GM18505 (cell line): ENCODE measurements at regions not wholly inside any gene's neighbourhood (a gene's known extent, or its start where the extent isn't known, plus 50 kb on each side); places are given as distances from the start of the nearest gene placed in this dataset.
A peak's percentile ranks its signal among the peaks of the same experiment; 100 is the strongest.
"Not testable (repeated sequence)": the region's sequence is repeated elsewhere in the genome, so short reads cannot be mapped to it uniquely, and the experiment has no call there.

Experiments
- ATAC-seq: cut with Tn5 transposase; IDR thresholded peaks from one replicate; pipeline ENCODE4 v1.9.1; 2021; ENCODE audit not compliant: unreplicated experiment
- POLR2A ChIP-seq: IDR thresholded peaks from 4 replicates; pipeline ENCODE4 v1.6.1; 2011; ENCODE audit warnings: borderline replicate concordance; ENCODE audit not compliant: insufficient read depth, insufficient read length; ENCODE audit errors: extremely low read depth

GRCh38 chr15:39399600-39399999, 181.3 kb upstream of the THBS1 start:
- ATAC-seq, result no peak
- no peak for TF ChIP-seq POLR2A

- ATAC-seq, result no peak
- TF ChIP-seq POLR2A, result no peak
Measured at GRCh38 chr15:39400002-39400401, 180.9 kb upstream of the THBS1 start.

DNA sequence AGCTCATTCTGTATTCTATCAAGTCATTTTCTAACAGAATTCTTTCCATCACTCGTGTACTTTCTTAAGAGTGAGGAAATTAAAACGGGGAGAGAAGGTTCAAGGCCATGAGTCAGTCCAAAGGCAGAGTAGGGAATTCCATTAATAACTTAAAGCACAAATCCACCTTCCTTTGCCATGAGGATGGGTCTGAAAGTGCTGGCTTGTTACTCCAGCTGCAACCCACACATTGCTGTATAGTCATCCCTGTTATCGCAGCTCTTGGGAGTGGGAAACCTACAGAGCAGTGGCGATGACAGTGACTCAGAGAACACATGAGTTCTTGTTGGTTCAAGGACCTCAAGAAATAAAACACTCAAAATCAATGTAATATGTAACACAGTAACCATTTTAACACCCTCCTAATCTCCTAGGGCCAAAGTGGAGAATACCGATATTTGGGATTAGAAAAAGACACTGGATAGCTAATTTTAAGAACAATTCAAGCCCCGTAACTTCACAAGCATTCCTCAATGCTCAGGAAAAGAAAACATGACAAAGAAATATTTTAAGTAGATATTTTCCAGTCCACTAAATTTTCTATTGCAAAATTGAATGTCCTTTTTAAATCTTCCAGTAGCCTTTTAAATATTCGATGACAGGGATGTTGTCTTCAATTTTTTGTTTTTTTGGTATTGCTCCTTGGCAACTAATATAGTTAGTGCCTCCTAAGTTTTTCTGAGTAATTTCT, 179.9 kb upstream of the THBS1 start:
- no peak for ATAC-seq
- no peak for TF ChIP-seq POLR2A

DNA sequence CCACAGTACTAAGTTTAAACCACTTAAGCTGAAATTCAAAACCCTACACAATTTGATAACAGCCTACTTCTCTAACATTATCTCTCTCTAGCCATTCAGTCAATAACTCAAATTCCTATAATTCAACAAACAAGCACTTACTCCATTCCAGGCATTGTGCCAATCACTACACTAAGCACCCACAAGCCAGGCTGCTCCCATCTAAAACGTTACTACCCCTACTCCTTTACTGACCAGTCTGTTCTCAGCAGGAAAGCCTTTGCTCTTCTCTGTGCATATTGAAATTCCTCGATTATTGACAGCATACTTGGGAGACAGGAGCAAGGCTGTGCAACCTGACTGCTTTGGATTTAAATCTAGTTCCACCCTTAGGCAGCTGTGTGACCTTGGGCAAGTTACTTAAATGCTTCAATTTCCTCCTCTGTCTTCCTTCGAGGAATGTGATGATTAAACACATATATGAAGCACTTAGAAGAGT, 177.2 kb upstream of the THBS1 start:
- no peak for TF ChIP-seq POLR2A
- no peak for ATAC-seq

DNA sequence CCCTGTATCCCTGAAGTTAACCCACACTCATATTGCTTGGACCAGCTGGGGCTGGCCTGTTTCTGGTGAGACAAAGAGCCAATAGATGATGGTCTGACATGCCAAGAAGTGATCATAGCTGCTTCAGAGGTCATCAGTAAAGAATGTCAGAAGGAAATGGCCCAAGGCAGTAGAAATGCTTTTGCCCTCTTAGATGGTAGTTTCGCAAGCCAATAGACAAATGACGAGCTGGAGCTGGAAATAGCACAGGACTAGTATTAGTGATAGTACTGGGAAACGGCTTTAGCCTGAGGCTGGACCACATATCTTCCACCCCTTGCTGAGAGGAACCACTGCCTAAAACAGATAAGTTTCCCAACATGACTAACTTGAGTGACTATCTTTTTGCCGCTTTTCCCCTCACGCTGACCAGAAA, 176.1 kb upstream of the THBS1 start:
- no peak for TF ChIP-seq POLR2A
- no peak for ATAC-seq

DNA sequence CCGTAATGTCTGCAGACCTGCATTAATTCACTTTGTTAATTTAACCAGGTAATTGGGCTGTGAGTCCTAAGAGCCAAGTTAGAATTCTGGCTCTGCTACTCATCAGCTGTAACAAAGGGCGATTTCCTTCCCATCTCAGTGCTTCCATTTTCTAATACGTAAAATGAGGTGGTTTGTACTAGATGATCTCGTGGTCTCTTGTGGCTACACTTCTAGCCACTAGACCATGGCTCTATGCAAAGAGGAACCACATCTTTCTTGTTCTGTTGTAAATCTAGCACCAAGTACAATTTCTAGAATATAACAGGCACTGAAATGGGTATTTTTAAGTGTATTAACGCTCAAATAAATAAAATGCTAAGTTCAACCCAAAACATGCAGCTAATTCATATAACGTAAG, 174.4 kb upstream of the THBS1 start:
- TF ChIP-seq POLR2A, result no peak
- ATAC-seq, result peak; percentile 69

DNA sequence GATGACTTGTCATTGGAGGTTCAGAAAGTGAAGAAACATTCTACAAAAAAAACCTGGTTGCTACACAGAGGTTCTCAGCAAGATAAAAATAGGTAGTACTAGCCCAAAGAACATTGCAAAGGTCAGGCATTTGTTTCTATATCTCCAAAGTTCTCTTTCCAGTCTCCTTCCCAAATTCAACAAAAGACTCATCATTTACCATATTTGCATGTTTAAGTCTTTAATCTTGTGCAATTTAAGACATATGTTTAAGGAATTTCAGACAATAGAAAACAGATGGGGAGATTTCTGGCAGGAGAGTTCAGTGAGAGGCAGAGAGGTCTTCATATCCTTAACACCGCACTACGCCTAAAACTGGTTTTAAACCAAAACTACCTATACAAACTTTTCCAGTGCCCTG, 173.8 kb upstream of the THBS1 start:
- ATAC-seq, result no peak
- TF ChIP-seq POLR2A, result no peak

DNA sequence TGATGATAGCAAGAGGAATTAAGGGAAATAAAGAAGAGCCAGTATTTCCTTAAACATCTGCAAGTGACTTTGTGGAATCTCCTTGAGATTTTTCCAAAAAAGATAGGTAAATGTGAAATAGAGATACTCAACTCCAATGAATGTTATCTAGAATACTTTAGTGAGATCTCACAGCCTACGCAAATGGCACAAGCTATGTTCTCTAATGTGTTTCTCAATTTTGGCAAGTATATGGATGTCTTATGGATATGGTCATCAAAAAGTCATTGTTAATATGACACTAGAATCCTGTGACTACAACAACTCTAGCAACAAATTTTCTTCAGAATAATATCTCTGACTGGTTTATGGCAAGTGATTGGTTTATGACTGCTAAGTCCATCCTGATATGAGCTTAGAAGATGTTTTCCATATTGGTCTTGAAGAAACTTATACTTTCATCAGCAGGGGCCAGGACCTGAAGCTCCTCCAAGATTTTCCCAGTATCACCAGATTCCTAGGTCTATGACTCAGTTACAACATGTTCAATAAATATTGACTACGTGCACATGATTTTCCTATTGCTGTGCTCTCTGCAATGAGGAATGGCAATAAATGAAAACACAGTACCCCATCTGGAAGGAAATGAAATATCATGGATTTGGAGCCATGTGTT, 170.9 kb upstream of the THBS1 start:
- no peak for ATAC-seq
- no peak for TF ChIP-seq POLR2A

DNA sequence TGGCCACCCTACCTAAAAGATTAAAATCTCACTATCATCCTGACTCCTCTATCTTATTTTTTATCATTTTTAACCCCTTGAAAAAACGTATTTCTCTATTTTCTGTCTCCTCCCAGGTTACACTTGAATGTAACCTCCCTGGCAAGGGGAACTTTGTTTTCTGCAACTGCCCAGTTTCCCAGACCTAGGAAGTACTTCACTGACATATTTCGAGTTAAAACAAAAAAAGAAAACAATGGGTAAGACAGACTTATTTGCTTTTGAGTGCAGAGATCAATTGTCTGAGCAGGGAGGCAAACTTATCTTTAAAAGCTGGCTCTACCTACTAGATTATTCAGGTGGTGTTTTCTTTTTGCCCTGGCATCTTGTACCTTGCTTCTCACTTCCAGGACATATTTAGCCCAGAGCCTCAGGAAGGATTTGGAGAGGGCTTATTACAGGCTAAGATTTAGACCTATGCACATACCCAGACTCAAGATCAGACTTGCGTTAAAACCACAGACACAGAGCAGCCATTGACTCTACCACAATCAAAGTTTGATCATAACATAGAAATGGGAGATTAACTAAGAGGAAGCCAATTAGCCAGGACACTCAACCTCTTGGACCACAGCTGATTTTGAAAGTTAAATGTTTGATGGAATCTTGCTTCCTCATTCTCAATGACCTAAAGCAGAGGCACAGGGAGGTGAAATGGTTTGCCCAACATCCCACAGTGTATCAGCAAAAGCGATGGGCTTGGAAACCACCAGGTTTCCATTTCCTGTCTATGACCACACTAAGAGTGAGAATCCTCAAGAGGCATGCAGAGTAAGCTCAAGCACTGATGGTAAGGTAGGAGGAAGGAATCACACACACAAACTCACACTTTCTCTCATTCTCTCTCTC, 169.5 kb upstream of the THBS1 start:
- ATAC-seq, result peak; percentile 93
- TF ChIP-seq POLR2A, result no peak

DNA sequence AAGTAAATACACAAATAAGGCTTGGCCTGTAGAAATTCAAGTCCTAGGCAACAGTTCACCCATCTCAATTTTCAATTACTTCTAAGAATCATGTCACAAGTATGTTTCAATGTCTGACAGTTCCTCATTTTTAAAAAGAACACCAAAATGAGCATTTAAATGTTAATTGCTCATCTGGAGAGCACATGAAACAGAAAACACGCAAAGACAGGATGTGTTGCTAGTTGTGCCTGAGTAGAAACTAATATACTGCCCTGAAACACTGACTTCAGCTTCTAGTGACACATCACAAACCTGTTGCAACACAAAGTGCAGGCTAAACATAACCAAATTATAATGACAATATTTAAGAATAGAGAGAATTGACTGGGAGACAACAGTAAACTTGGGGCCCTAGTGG, 167.3 kb upstream of the THBS1 start:
- ATAC-seq, result peak; percentile 51
- no peak for TF ChIP-seq POLR2A

DNA sequence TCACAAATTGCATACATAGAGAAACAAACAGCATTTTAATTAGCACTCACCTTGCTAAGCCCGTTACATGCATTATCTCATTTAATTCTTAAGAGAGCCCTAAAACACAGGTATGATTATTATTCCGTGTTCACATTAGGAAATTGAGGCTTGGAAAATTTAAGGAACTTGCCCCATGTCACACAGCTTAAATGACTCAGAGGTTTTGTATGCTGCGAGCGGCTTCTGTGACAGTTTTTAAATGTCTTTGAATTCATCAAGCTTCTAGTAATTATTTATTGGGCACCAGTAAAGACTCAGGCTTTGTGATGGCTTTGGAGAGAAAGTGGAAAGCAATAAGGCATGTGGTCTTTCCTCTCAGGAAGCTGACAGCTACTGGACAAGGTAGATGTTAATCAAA, 166.7 kb upstream of the THBS1 start:
- no peak for ATAC-seq
- TF ChIP-seq POLR2A, result no peak

- TF ChIP-seq POLR2A, result no peak
- no peak for ATAC-seq
Measured at GRCh38 chr15:39415634-39416033, 165.2 kb upstream of the THBS1 start.

GRCh38 chr15:39416258-39416657, 164.6 kb upstream of the THBS1 start:
- TF ChIP-seq POLR2A, result no peak
- ATAC-seq, result no peak

DNA sequence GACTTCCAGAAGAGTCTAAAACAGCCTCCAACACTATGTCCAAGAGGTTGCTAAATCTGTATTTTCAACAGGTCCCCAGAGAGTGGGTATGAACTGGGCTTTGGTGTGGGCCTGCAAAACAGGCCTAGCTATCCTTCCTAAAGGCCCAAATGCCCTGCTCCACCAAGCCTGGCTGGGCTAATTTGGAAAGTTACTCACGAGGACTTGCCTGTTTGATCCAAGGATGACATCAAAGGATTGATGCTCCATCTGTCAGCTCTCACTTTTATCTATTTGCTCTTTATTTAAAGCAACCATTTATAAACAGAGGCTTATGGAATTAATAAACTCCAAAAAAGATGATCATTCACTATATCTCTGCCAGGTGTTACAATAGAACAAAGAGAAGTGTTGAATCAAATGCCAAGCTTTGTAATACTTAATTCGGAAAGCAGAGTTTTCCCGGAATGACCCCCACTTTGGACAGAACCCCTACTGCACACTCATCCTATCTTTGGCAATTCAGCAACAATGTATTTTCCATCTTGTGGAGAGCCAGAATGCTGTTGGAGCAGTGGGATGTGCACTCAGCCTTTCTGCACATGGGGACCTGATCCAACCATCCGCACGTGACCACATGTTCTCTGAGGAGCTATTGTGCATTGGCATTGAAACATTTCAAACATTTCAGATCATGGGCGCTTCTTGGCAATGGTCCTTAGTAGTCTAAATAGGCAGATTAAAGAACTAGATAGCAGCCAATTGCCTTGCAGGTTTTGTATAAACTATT, 163.3 kb upstream of the THBS1 start:
- ATAC-seq, result no peak
- no peak for TF ChIP-seq POLR2A

DNA sequence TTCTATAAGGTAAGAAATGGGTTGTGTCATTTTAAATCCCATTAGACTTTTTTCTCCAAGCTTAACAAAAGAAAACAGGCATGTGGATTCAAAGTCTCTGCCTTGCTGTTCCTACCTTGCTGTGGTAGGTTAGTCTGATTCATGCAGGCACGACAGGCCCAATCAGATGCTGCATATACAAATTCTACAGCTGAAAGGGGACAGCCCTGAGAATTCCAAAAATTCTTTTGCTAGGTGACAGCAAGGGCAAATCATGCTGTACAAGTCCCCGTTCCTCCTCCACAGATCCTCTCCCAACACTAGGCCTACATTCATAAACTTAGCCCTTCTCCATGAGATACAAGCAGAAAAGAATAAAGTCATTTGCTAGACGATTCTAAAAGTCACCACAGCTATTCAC, 161.2 kb upstream of the THBS1 start:
- no peak for TF ChIP-seq POLR2A
- ATAC-seq, result no peak

- not testable (repeated sequence) for ATAC-seq
Measured at GRCh38 chr15:39420123-39420852, 160.6 kb upstream of the THBS1 start.

- ATAC-seq, result not testable (repeated sequence)
Measured at GRCh38 chr15:39420853-39421192, 160.1 kb upstream of the THBS1 start.
